Chondrocyte (in vitro differentiated cells): ENCODE measurements at regions not wholly inside any gene's neighbourhood (a gene's known extent, or its start where the extent isn't known, plus 50 kb on each side); places are given as distances from the start of the nearest gene placed in this dataset.
A peak's percentile ranks its signal among the peaks of the same experiment; 100 is the strongest.

ENCODE experiments used
- DNase-seq: peaks from one replicate; pipeline ENCODE4 v3.0.0; 2021; ENCODE audit warnings: mixed read lengths, low spot score
- H3K27ac Mint-ChIP-seq: one replicate; pipeline ENCODE4 v1.8.0; 2021; ENCODE audit warnings: mild to moderate bottlenecking, moderate library complexity, mixed read lengths; ENCODE audit not compliant: unreplicated experiment
- H3K27me3 Mint-ChIP-seq: 2 replicates; pipeline ENCODE4 v1.8.0; 2021; ENCODE audit warnings: low read depth, mixed read lengths
- H3K36me3 Mint-ChIP-seq: 2 replicates; pipeline ENCODE4 v1.8.0; 2021; ENCODE audit warnings: low read depth, mixed read lengths
- H3K4me1 Mint-ChIP-seq: 2 replicates; pipeline ENCODE4 v1.8.0; 2021; ENCODE audit warnings: low read depth, mild to moderate bottlenecking, mixed read lengths
- H3K4me3 Mint-ChIP-seq: one replicate; pipeline ENCODE4 v1.8.0; 2021; ENCODE audit warnings: mild to moderate bottlenecking, moderate library complexity, mixed read lengths; ENCODE audit not compliant: unreplicated experiment
- H3K9me3 Mint-ChIP-seq: 2 replicates; pipeline ENCODE4 v1.8.0; 2021; ENCODE audit warnings: low read depth, mixed read lengths
- CTCF ChIP-seq: fragments of 200-600 bp; sonication (generic); IDR thresholded peaks from 2 replicates; pipeline ENCODE4 v1.5.0; 2021; ENCODE audit warnings: antibody characterized with exemption, mild to moderate bottlenecking, moderate library complexity

- peak; percentile 89 for DNase-seq
- Mint-ChIP-seq H3K27ac (no peak overlapping the region), H3K36me3 (no peaks in the 10 kb centered on the region), H3K4me1 (no peaks in the 10 kb centered on the region), H3K9me3 (no peaks in the 10 kb centered on the region), H3K27me3 (peaks cover 41% of the 10 kb centered on the region), H3K4me3 (no peak overlapping the region)
- no peak for TF ChIP-seq CTCF
Measured at GRCh38 chr5:1949253-1949652, 66.5 kb upstream of the IRX4 start.

- Mint-ChIP-seq H3K4me3 (no peak overlapping the region), H3K27ac (no peak overlapping the region), H3K4me1 (no peaks in the 10 kb centered on the region), H3K27me3 (peaks cover 46% of the 10 kb centered on the region), H3K9me3 (no peaks in the 10 kb centered on the region), H3K36me3 (no peaks in the 10 kb centered on the region)
- no peak for DNase-seq
- TF ChIP-seq CTCF = no peak
Measured at GRCh38 chr5:1948663-1949191, 66.0 kb upstream of the IRX4 start.

- no peak overlapping the region for H3K4me3 Mint-ChIP-seq
- H3K36me3 Mint-ChIP-seq = no peaks in the 10 kb centered on the region
- H3K9me3 Mint-ChIP-seq = no peaks in the 10 kb centered on the region
- H3K4me1 Mint-ChIP-seq = no peaks in the 10 kb centered on the region
- no peak for DNase-seq
- peaks cover 43% of the 10 kb centered on the region for H3K27me3 Mint-ChIP-seq
- no peak overlapping the region for H3K27ac Mint-ChIP-seq
- TF ChIP-seq CTCF = no peak
Measured at GRCh38 chr5:1948111-1948510, 65.4 kb upstream of the IRX4 start.

GRCh38 chr5:1946776-1947175 is 64.1 kb upstream of the IRX4 start:
- TF ChIP-seq CTCF = no peak
- H3K4me3 Mint-ChIP-seq = no peak overlapping the region
- no peak for DNase-seq
- peaks cover 38% of the 10 kb centered on the region for H3K27me3 Mint-ChIP-seq
- H3K27ac Mint-ChIP-seq = no peak overlapping the region
- no peaks in the 10 kb centered on the region for H3K9me3 Mint-ChIP-seq
- no peaks in the 10 kb centered on the region for H3K4me1 Mint-ChIP-seq
- no peaks in the 10 kb centered on the region for H3K36me3 Mint-ChIP-seq

GRCh38 chr5:1946122-1946677 is 63.5 kb upstream of the IRX4 start:
- Mint-ChIP-seq H3K9me3 (no peaks in the 10 kb centered on the region), H3K27me3 (peaks cover 32% of the 10 kb centered on the region), H3K4me1 (no peaks in the 10 kb centered on the region), H3K4me3 (no peak overlapping the region), H3K36me3 (no peaks in the 10 kb centered on the region), H3K27ac (no peak overlapping the region)
- TF ChIP-seq CTCF = no peak
- DNase-seq = no peak
